HG03175 (cell line): ENCODE measurements at regions not wholly inside any gene's neighbourhood (a gene's known extent, or its start where the extent isn't known, plus 50 kb on each side); places are given as distances from the start of the nearest gene placed in this dataset.

ENCODE experiments used
- ATAC-seq: cut with Tn5 transposase; IDR thresholded peaks from one replicate; pipeline ENCODE4 v1.9.1; 2021; ENCODE audit warnings: mild to moderate bottlenecking, moderate library complexity; ENCODE audit not compliant: unreplicated experiment

- no peak for ATAC-seq
These were observed 155.9 kb downstream of the ZNF281 start for GRCh38 chr1:200253774-200254495.

GRCh38 chr1:200252531-200252930 lies 157.3 kb downstream of the ZNF281 start:
- ATAC-seq = no peak

DNA sequence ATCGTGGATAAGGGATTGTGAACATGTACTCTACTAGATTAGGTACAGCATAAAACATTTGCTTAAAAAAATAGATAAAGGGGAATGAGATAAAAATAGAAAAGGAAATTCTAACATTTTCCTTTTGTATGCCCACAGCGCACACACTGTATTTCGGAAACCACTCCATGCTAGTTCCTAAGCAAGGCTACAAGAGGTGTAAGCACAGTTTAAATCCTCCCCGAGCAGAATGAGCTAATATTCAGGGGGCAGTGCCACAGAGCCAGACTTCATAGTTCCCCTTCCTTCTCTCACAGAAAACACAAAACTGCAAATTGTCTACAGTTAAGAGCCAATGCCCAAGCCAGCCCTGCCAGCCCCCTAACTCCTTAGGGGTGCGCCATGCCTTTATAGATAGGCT lies 159.4 kb downstream of the ZNF281 start:
- ATAC-seq = no peak

DNA sequence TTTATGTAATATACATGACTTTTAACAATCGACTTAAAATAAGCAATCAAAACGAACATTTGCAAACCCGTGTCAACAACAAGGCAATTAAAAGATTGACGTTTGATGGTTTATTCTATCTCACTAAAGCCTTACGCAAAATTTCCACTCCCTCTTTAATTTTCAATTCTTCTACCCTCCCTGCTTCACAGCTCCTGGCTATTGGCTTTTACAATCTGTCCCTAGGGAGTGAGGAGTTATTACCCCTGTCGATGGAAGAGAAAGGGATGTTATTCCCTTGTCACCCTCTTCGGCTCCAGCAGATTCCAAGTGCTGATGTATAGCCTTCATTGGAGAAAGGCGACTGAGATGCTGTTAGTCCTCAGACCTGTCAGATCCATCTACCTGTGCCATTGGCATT lies 161.3 kb downstream of the ZNF281 start:
- ATAC-seq = no peak

GRCh38 chr1:200247518-200247917 lies 162.3 kb downstream of the ZNF281 start:
- ATAC-seq = no peak

- no peak for ATAC-seq
These were observed 164.4 kb downstream of the ZNF281 start for GRCh38 chr1:200245473-200245872.

DNA sequence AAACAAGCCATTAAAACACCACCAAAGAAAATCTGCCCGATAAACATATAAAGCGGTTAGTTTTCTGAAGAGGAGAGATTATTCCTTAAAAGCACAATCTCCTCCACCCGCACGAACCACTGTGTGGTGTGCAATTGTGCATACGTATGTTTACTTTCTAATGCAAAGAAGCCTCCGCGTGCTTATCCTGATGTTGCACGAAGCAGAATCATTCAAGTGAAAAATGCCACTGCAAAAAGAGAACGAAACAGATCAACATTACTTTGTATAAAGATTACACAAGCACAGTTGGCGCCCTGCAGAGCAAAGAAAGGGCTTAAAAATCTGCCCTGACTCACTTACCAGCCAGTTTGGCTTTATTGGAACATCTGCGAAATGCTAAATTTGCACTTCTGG lies 166.8 kb downstream of the ZNF281 start:
- no peak for ATAC-seq

GRCh38 chr1:200242110-200243041 lies 167.5 kb downstream of the ZNF281 start:
- ATAC-seq = no peak

DNA sequence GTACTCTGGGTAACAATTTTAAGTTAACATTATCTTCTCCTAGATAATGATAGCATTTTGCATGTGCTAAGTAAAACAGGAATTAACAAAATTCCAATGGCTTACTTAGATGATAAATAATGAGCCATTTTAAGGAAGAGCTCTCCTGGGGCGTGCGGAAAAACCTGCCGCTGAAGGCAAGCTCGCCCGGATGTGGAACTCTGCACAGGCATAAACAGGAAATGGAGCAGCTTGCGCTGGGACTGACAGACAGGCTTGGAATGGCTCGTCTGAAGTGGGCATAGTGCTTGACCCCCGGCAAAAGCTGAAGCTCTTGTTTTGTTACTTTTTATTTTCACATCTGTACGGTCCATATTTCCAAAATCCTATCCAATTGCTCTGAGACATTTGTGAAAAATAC lies 169.2 kb downstream of the ZNF281 start:
- no peak for ATAC-seq

- ATAC-seq = no peak
These were observed 171.5 kb downstream of the ZNF281 start for GRCh38 chr1:200238311-200238710.

DNA sequence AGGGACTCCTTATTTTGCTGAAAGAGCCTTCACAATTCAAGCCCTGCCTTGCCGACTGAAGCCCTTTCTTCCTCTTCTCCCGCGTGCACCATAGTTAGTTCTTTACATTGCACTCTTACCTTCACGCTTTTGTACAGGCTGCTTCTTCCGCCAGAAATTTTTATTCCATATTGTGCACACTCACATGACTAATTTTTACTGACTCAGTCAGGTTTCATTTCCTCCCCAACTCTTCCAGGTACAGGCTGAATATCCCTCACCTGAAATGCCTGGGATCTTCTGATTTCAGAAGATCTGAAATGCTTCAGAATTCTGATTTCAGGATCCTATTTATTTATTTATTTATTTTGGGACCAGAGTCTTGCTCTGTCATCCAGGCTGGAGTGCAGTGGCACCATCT lies 172.8 kb downstream of the ZNF281 start:
- no peak for ATAC-seq

- no peak for ATAC-seq
These were observed 174.9 kb downstream of the ZNF281 start for GRCh38 chr1:200234938-200235337.

DNA sequence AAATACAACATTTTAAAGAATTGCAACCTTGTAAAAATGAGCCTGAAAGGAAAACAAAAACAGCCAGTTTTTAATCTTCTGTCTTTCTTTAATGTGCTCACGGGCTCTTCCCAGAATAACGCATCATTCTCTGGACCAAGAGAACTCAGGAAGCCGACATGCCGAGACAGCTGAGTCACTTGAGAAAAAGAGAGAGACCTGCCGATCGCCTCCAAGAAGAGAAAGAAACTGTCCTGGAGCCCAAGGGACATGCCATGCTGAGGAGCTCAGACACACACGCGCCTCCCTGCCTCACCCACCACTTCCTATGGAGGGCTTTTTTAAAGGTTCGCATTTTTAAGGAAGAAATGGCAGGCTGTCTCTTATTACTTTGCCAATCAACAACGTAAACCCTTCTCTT lies 176.4 kb downstream of the ZNF281 start:
- no peak for ATAC-seq

GRCh38 chr1:200231787-200232231 lies 178.0 kb downstream of the ZNF281 start:
- no peak for ATAC-seq

DNA sequence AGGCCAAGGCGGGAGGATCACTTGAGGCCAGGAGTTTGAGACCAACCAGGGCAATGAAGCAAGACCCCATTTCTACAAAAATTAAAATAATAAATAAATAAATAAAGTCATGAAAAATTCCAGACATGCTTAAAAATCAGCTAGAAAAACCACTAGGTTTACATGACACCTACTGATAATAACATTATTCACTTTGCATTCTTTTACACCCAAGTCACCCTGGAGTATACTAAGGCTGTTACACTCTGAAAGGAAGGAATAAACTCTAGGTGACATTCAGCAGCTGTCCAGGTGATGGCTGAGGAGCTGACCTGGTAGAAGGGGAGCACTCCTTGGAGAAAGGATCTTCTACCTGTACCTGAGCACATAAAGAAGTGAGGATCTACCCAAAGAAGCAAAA lies 179.2 kb downstream of the ZNF281 start:
- ATAC-seq = no peak

- ATAC-seq = no peak
These were observed 181.3 kb downstream of the ZNF281 start for GRCh38 chr1:200228486-200228885.

DNA sequence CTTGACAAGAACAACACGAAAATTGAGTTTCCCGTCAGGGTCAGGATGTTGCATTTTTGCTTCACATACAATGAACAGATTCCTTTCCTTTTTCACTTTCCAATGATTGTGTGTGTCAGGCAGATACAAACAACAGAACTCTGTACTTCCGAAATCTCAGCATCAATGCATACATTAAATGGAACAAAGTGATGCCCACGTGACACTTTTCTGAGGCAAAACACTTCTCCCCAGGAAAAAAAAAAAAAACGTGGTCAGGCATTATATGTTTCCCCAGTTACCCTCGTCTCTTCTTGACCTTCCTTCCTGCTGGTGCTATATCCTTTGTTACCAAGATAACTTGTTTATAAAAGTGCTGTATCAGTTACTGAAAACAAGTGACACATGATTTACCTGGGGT lies 181.8 kb downstream of the ZNF281 start:
- ATAC-seq = no peak
